Heart left ventricle (tissue), 13 donors: ENCODE measurements at regions not wholly inside any gene's neighbourhood (a gene's known extent, or its start where the extent isn't known, plus 50 kb on each side); places are given as distances from the start of the nearest gene placed in this dataset.

ENCODE experiments used
- CTCF ChIP-seq, 12 donors: fragments of 200-600 bp; sonication (generic) in 4 of 12; IDR thresholded peaks; one replicate each; pipeline versions ENCODE4 v1.5.0 to v1.8.0; 2018 to 2022; ENCODE audit warnings: antibody characterized with exemption in 12 of 12, mild to moderate bottlenecking in 5 of 12
- POLR2A ChIP-seq, 2 donors: fragments of 450-650 bp; IDR thresholded peaks; one replicate each; pipeline ENCODE4 v1.6.1; 2017; ENCODE audit warnings: antibody characterized with exemption in 2 of 2, mild to moderate bottlenecking in 2 of 2, moderate library complexity in 2 of 2
- donor health status: ischemic (EF 13 %, LVEDD 7.1; RV severe dilation, severe dysfunction).
- donor health status: DM: no; HTN: yes; CAD: no.
- donor health status: DM: no; HTN: no; CAD: no.
- donor health status: ischemic (EF 25% LVEDD 6.9; RV normal size, moderate dysfunction).
- donor health status: ischemic (EF 25% LVEDD 5.7; RV mildly dilated, moderate dysfunction).
- donor health status: ischemic (EF 35%, LVEDD 5.7; RV mildly dilated, moderate dysfunction).
- donor health status: nonischemic (EF 11% LVEDD 7.7; RV severe dilation, severe dysfunction).
- donor health status: DM: yes; HTN: yes; CAD: no.
- donor health status: PGD.
- donor health status: ischemic (EF 29% LVEDD 5.4; RV normal size, mild dysfunction).
- donor health status: nonischemic (EF 23%, LVEDD 6.1; RV moderate dilation, normal function).

GRCh38 chr12:88408823-88409222 lies 171.4 kb downstream of the KITLG start:
- TF ChIP-seq CTCF (IDR thresholded peaks at IDR 0.05) = no peak
- no peak for TF ChIP-seq POLR2A (IDR thresholded peaks at IDR 0.05)
